GM08714 (cell line): ENCODE measurements at regions not wholly inside any gene's neighbourhood (a gene's known extent, or its start where the extent isn't known, plus 50 kb on each side); places are given as distances from the start of the nearest gene placed in this dataset.
"Not testable (repeated sequence)": the region's sequence is repeated elsewhere in the genome, so short reads cannot be mapped to it uniquely, and the experiment has no call there.

Experiments used
- H3K4me3 ChIP-seq: fragments of 200-500 bp; sonication (Bioruptor generic); 2 replicates; pipeline ENCODE4 v1.5.1; 2014; ENCODE audit warnings: mild to moderate bottlenecking, low read length, inconsistent platforms
- ZNF274 ChIP-seq: IDR thresholded peaks from 2 replicates; pipeline ENCODE4 v1.6.1; 2012; ENCODE audit warnings: mild to moderate bottlenecking, low read depth, low read length

DNA sequence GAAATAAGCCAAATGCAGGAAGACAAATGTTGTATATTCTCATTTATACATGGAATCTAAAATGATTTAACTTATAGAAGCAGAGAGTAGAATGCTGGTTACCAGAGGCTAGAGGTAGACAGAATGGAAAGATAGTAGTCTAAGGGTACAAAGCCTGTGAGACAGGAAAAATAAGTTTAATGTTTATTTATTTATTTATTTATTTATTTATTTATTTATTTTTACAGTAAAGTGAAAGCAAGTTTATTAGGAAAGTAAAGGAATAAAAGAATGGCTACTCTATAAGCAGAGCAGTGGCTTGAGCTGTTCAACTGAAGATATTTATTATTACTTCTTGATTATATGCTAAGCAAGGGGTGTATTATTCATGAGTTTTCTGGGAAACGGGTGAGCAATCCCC is 203.2 kb downstream of the LAS1L start:
- TF ChIP-seq ZNF274: no peak
- no peak overlapping the region for H3K4me3 ChIP-seq

DNA sequence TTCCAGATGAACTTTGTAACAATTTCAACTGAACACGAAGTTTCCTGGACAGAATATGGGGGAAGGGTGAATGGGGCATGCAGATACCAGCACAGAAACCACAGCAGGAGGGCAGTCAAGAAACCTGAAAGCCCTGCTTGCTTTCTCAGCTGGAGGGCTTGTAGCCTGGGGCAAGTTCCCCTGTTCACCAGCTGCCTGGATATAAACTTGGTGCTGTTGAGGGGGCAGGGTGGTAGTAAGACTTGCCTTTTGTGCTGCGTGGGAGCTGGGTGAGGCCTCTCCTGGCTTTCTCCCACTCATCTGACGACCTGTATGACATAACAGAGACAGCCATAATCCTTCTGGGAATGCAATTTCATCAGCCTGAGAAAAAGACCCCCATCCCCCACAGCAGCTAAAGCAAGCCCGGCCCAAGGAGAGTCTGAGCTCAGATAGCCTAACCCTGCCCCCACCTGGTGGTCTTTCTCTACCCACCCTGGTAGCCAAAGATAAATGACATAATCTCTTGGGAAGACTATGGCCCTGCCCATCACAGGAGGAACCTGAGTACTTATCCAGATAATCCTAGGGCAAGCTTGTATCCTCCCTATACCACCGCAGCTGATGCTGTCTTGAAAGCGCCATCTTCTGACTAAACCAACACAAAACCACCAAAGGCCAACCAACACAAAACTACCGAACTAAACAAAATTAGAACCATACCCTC is 234.3 kb downstream of the LAS1L start:
- no peak for TF ChIP-seq ZNF274
- H3K4me3 ChIP-seq: no peak overlapping the region

- not testable (repeated sequence) for H3K4me3 ChIP-seq
Observed at GRCh38 chrX:65282905-65283304, 251.7 kb downstream of the LAS1L start.

DNA sequence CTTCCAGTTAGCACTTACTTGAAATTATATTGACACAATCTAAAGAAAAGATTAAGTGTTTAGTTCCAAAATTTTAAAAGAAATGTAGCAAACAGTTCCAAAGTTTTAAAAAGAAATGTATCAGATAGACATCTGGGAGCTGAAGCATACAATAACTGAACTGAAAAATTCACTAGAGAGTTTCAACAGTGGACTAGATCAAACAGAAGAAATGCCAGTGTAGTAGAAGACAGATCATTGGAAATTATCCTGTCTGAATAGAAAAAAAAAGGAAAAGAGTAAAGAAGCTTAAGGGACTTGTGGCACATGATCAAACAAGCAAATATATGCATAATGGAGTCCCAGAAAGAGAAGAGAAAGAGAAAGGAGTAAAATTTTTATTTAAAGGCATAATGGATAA is 261.4 kb downstream of the LAS1L start:
- no peak overlapping the region for H3K4me3 ChIP-seq
- TF ChIP-seq ZNF274: no peak

GRCh38 chrX:65266482-65266881 is 268.1 kb downstream of the LAS1L start:
- no peak overlapping the region for H3K4me3 ChIP-seq
- TF ChIP-seq ZNF274: no peak

DNA sequence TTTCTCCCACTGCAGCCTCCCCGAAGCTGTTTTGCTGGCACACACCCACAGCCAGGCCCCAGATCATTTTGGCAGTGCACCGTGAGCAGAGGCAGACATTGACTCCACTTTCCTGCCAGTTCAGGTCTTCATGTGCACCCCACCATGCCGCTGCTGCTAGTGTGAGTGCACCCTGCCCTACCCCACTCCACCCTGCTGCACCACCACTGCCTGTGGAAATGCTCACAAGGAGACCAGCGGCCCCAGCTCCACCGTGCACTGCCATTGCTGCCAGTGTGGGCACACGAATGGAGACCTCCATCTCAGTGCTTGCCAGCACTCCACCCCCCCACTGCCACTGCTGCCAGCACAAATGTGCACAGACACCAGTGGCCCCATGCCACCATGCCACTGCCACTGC is 277.6 kb upstream of the ZC4H2 start:
- TF ChIP-seq ZNF274: no peak
- no peak overlapping the region for H3K4me3 ChIP-seq

DNA sequence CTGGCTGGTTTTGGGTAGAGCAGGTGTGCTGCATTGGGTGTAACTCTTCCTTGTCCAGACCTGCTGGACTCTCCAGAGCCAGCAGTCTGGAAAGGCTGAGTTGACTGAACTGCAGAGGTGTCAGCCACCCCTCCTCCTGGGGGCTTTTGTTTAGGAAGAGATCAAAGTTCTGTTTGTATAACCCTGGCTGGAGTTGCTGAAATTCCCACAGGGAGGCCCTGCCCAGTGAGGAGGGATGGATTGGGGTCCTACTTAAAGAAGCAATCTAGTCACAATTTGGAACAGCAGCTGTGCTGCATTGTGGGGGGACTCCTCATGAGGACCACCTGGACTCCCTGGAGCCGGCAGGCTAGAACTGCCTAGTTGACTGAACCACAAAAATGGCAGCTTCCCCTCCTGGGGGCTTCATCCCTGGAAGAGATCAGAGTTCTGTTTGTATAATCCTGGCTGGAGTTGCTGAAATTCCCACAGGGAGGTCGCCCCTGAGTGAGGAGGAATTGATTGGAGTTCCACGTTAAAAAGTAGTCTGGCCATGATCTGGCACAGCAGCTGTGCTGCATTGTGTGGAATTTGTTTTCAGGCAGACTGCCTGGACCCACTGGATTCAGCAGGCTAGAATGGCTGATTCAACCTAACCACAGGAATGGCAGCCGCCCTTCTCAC is 264.9 kb upstream of the ZC4H2 start:
- no peak overlapping the region for H3K4me3 ChIP-seq
- TF ChIP-seq ZNF274: no peak

- no peak overlapping the region for H3K4me3 ChIP-seq
- no peak for TF ChIP-seq ZNF274
Observed at GRCh38 chrX:65203545-65203944, 227.3 kb upstream of the ZC4H2 start.

- no peak overlapping the region for H3K4me3 ChIP-seq
- no peak for TF ChIP-seq ZNF274
Observed at GRCh38 chrX:65196758-65197360, 220.6 kb upstream of the ZC4H2 start.

DNA sequence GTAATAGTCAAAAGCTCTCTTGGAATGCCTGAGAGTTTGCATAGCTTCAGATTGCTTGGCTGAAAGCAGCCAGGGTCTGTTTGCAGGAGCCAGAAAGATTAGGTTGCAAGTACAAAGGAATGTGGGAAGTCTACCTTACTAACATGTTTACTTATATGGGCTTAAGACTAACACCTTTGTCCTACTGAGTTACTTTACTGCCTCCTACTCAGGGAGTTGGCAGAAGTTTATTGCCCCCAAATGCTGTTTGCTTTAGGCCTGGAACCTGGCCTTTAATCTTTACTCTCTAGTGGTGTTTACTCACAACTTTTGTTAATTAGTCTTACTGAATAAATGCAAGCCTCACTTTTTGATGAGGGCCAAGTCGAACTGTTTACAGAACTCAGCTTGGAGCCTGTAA is 219.4 kb upstream of the ZC4H2 start:
- H3K4me3 ChIP-seq: no peak overlapping the region
- TF ChIP-seq ZNF274: no peak

- TF ChIP-seq ZNF274: no peak
- no peak overlapping the region for H3K4me3 ChIP-seq
Observed at GRCh38 chrX:65194547-65194946, 218.3 kb upstream of the ZC4H2 start.

DNA sequence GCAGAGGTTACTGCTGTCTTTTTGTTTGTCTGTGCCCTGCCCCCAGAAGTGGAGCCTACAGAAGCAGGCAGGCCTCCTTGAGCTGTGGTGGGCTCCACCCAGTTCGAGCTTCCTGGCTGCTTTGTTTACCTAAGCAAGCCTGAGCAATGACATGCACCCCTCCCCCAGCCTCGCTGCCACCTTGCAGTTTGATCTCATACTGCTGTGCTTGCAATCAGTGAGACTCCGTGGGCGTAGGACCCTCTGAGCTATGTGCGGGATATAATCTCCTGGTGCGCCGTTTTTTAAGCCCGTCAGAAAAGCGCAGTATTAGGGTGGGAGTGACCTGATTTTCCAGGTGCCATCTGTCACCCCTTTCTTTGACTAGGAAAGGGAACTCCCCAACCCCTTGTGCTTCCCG is 187.1 kb upstream of the ZC4H2 start:
- H3K4me3 ChIP-seq: not testable (repeated sequence)

DNA sequence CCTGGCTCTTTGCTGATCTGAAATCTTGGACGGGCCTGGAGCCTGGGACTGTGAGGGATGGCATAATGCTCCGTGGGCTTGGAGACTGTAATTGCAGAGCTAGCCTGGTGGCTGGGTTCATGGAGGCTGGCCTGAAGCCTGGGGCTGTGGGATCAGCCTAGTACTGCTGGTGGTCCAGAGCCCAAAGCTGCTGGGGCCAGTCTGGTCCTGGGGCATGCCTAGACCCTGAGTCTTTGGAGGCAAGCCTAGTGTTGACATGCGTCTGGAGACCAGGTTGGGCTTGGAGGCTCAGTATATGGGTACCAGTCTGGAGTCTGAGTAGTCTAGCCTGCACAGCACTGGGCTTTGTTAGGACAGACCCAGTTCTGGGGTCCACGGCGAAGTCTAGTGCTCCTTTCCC is 172.0 kb upstream of the ZC4H2 start:
- no peak for TF ChIP-seq ZNF274
- no peak overlapping the region for H3K4me3 ChIP-seq

DNA sequence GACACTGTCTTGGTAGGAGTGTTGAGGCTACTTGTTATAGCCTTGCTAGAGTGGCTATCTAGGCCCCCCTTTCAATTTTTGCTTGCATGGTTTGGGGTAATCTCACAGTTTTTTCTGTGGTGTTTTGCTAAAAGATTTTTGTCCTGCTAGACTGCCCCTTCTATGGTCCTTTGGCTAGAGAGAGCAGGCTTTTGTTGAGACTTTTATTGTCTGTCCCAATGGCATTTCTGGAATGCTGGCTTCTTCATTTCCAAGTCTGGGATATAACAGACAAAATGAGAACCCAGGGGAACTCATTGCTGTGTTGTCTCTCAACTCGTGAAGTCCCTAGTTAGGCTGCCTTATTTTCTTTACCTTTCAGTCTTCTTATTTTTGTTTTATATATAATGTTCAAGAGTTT is 160.2 kb upstream of the ZC4H2 start:
- no peak for TF ChIP-seq ZNF274
- H3K4me3 ChIP-seq: no peak overlapping the region

DNA sequence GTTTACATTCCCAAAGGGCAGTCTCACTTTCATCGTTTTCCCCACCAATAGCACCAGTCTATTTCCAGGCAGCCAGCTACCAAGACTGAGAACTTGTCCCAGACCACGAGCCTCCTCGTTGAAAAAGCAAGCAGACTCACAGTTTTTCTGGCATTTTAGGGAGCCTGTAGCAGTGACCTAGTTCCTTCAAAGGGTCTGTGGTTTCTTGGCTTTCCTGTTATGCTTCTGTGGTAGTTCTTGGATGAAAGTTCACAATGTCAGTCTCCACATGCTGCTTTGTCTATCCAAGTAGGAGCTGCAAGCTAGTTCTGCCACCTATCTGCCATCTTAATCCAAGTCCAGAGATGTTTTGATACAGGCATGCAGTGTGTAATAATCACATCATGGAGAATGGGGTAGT is 151.6 kb upstream of the ZC4H2 start:
- no peak overlapping the region for H3K4me3 ChIP-seq
- TF ChIP-seq ZNF274: no peak
